HG02973 (cell line): ENCODE measurements at regions not wholly inside any gene's neighbourhood (a gene's known extent, or its start where the extent isn't known, plus 50 kb on each side); places are given as distances from the start of the nearest gene placed in this dataset.
A peak's percentile ranks its signal among the peaks of the same experiment; 100 is the strongest.

Experiments used
- ATAC-seq: cut with Tn5 transposase; IDR thresholded peaks from one replicate; pipeline ENCODE4 v1.9.1; 2021; ENCODE audit warnings: moderate library complexity; ENCODE audit not compliant: unreplicated experiment

GRCh38 chr9:129278391-129279237, 100.6 kb upstream of the IER5L start:
- ATAC-seq = no peak

- ATAC-seq = no peak
These were observed 98.6 kb upstream of the IER5L start for GRCh38 chr9:129276486-129277230.

- ATAC-seq = no peak
These were observed 97.7 kb upstream of the IER5L start for GRCh38 chr9:129275626-129276247.

GRCh38 chr9:129273941-129274684, 96.1 kb upstream of the IER5L start:
- ATAC-seq = no peak

GRCh38 chr9:129273136-129273895, 95.3 kb upstream of the IER5L start:
- no peak for ATAC-seq

GRCh38 chr9:129272348-129273025, 94.4 kb upstream of the IER5L start:
- ATAC-seq = no peak

GRCh38 chr9:129270903-129271431, 92.9 kb upstream of the IER5L start:
- ATAC-seq = no peak

- peak; percentile 73 for ATAC-seq
These were observed 92.1 kb upstream of the IER5L start for GRCh38 chr9:129270205-129270604.

GRCh38 chr9:129267141-129267540, 89.1 kb upstream of the IER5L start:
- no peak for ATAC-seq

GRCh38 chr9:129266536-129266935, 88.5 kb upstream of the IER5L start:
- no peak for ATAC-seq

- no peak for ATAC-seq
These were observed 86.3 kb upstream of the IER5L start for GRCh38 chr9:129264388-129264787.

GRCh38 chr9:129263836-129264235, 85.8 kb upstream of the IER5L start:
- ATAC-seq = no peak

- no peak for ATAC-seq
These were observed 84.2 kb upstream of the IER5L start for GRCh38 chr9:129262261-129262660.

GRCh38 chr9:129259375-129259774, 81.3 kb upstream of the IER5L start:
- no peak for ATAC-seq

GRCh38 chr9:129258823-129259301, 80.8 kb upstream of the IER5L start:
- ATAC-seq = no peak

GRCh38 chr9:129258124-129258822, 80.2 kb upstream of the IER5L start:
- no peak for ATAC-seq

- no peak for ATAC-seq
These were observed 79.1 kb upstream of the IER5L start for GRCh38 chr9:129256959-129257713.
